Naive thymus-derived CD4-positive, alpha-beta T cell (primary cell): ENCODE measurements at regions not wholly inside any gene's neighbourhood (a gene's known extent, or its start where the extent isn't known, plus 50 kb on each side); places are given as distances from the start of the nearest gene placed in this dataset.
"Not testable (repeated sequence)": the region's sequence is repeated elsewhere in the genome, so short reads cannot be mapped to it uniquely, and the experiment has no call there.

Experiments used
- ATAC-seq: fragments of 150-1000 bp; cut with Tn5 transposase; 2 replicates; pipeline ENCODE4 v1.10.0; 2021; ENCODE audit warnings: mild to moderate bottlenecking, moderate library complexity
- CTCF ChIA-PET: fragments of 350-600 bp; sonication (Branson Sonifier 250); formaldehyde crosslinking; loops from one replicate; lab custom pipeline; 2021; ENCODE audit warnings: antibody characterized with exemption; lab: Charles Lee
- POLR2A ChIA-PET: fragments of 350-600 bp; sonication (Branson Sonifier 250); formaldehyde crosslinking; loops from one replicate; lab custom pipeline; 2021; ENCODE audit warnings: antibody characterized with exemption, inconsistent platforms; lab: Charles Lee
- DNase-seq, 9 donors: peaks; one replicate each; pipeline versions ENCODE4 v3.0.0 to v3.0.0-alpha.2; 2020 to 2022; ENCODE audit warnings: mixed read lengths in 1 of 9
- H3K27ac ChIP-seq: one replicate; pipeline ENCODE4 v1.7.0; 2013; ENCODE audit warnings: mild to moderate bottlenecking, low read depth, low read length, moderate library complexity
- H3K27me3 ChIP-seq, 2 donors: one replicate each; pipeline ENCODE4 v1.7.0; 2013; ENCODE audit warnings: low read length in 2 of 2, mild to moderate bottlenecking in 2 of 2, moderate library complexity in 2 of 2; ENCODE audit not compliant: control insufficient read depth in 2 of 2, insufficient read depth in 2 of 2
- H3K36me3 ChIP-seq, 3 experiments: 1 replicate in 2 of 3; 2 replicates in 1 of 3; pipeline ENCODE4 v1.7.0; 2013; ENCODE audit warnings: low read length in 3 of 3, mild to moderate bottlenecking in 3 of 3, moderate library complexity in 1 of 3; ENCODE audit not compliant: insufficient read depth in 3 of 3, control insufficient read depth in 2 of 3
- H3K4me1 ChIP-seq, 2 donors: one replicate each; pipeline ENCODE4 v1.7.0; 2013; ENCODE audit warnings: low read length in 2 of 2, mild to moderate bottlenecking in 2 of 2, moderate library complexity in 1 of 2; ENCODE audit not compliant: control insufficient read depth in 2 of 2, insufficient read depth in 2 of 2
- H3K4me3 ChIP-seq: 2 replicates; pipeline ENCODE4 v1.7.0; 2013; ENCODE audit warnings: mild to moderate bottlenecking, low read length
- H3K9me3 ChIP-seq, 3 experiments: 1 replicate in 2 of 3; 2 replicates in 1 of 3; pipeline ENCODE4 v1.7.0; 2013; ENCODE audit warnings: low read length in 3 of 3; ENCODE audit not compliant: control insufficient read depth in 2 of 3
- H3K27ac Mint-ChIP-seq, 9 donors: one replicate each; pipeline ENCODE4 v1.8.0; 2020 to 2022; ENCODE audit warnings: mixed read lengths in 9 of 9, mild to moderate bottlenecking in 8 of 9, moderate library complexity in 5 of 9, inconsistent platforms in 2 of 9
- H3K27me3 Mint-ChIP-seq, 5 donors: one replicate each; pipeline ENCODE4 v1.8.0; 2021 to 2022; ENCODE audit warnings: mixed read lengths in 5 of 5, mild to moderate bottlenecking in 1 of 5
- H3K36me3 Mint-ChIP-seq, 5 donors: one replicate each; pipeline ENCODE4 v1.8.0; 2020 to 2022; ENCODE audit warnings: mixed read lengths in 5 of 5, mild to moderate bottlenecking in 3 of 5, inconsistent platforms in 1 of 5
- H3K4me1 Mint-ChIP-seq, 7 donors: one replicate each; pipeline ENCODE4 v1.8.0; 2020 to 2022; ENCODE audit warnings: mixed read lengths in 7 of 7, mild to moderate bottlenecking in 3 of 7, inconsistent platforms in 1 of 7
- H3K4me3 Mint-ChIP-seq, 10 donors: one replicate each; pipeline ENCODE4 v1.8.0; 2020 to 2022; ENCODE audit warnings: mild to moderate bottlenecking in 10 of 10, mixed read lengths in 10 of 10, moderate library complexity in 6 of 10, inconsistent platforms in 2 of 10
- H3K9me3 Mint-ChIP-seq, 11 donors: one replicate each; pipeline ENCODE4 v1.8.0; 2020 to 2022; ENCODE audit warnings: mixed read lengths in 11 of 11, mild to moderate bottlenecking in 4 of 11, inconsistent platforms in 1 of 11, moderate library complexity in 1 of 11
- intact Hi-C, 2 donors: fragments of 100-400 bp; cut with micrococcal nuclease; formaldehyde crosslinking; loops; one replicate each; pipeline ENCODE4 v1.15.1; 2023

- H3K4me1 Mint-ChIP-seq, H3K9me3 ChIP-seq, H3K36me3 Mint-ChIP-seq, H3K36me3 ChIP-seq, intact Hi-C loops, DNase-seq, H3K27ac Mint-ChIP-seq, H3K27ac ChIP-seq, H3K4me3 Mint-ChIP-seq, POLR2A ChIA-PET, CTCF ChIA-PET, H3K4me1 ChIP-seq, H3K27me3 ChIP-seq, H3K4me3 ChIP-seq, ATAC-seq, H3K27me3 Mint-ChIP-seq, H3K9me3 Mint-ChIP-seq: not testable (repeated sequence)
These were observed 1956.7 kb downstream of the FOXD4L5 start for GRCh38 chr9:63328313-63328712.

GRCh38 chr9:63327211-63327610 is 1957.8 kb downstream of the FOXD4L5 start:
- H3K27me3 Mint-ChIP-seq, H3K36me3 ChIP-seq, CTCF ChIA-PET, POLR2A ChIA-PET, intact Hi-C loops, DNase-seq, H3K27ac Mint-ChIP-seq, H3K4me1 ChIP-seq, H3K27me3 ChIP-seq, H3K4me3 ChIP-seq, H3K9me3 Mint-ChIP-seq, H3K4me3 Mint-ChIP-seq, H3K9me3 ChIP-seq, H3K27ac ChIP-seq, H3K36me3 Mint-ChIP-seq, ATAC-seq, H3K4me1 Mint-ChIP-seq: not testable (repeated sequence)

DNA sequence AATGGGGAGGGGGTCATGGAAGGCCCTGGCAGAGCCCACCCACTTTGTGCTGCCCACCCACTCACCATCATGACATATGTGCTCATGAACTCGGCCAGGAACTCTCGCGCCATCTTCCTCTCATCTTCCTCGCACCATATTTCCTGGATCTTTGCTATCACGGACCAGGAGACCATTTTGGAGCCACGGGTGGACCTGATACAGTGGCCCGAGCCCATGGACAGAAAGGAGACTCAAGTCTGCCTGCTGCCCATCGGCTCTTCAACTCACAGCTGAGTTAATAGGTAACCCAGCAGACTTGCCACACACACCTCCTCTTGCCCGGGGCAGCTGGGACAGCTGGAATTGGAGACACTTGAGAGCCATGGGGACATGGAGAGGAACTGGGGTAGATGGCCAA is 1958.3 kb downstream of the FOXD4L5 start:
- H3K4me3 ChIP-seq, H3K36me3 Mint-ChIP-seq, H3K36me3 ChIP-seq, H3K27me3 Mint-ChIP-seq, H3K9me3 ChIP-seq, H3K27ac ChIP-seq, ATAC-seq, DNase-seq, H3K4me3 Mint-ChIP-seq, H3K9me3 Mint-ChIP-seq, intact Hi-C loops, H3K27ac Mint-ChIP-seq, H3K4me1 Mint-ChIP-seq, POLR2A ChIA-PET, CTCF ChIA-PET, H3K27me3 ChIP-seq, H3K4me1 ChIP-seq: not testable (repeated sequence)

DNA sequence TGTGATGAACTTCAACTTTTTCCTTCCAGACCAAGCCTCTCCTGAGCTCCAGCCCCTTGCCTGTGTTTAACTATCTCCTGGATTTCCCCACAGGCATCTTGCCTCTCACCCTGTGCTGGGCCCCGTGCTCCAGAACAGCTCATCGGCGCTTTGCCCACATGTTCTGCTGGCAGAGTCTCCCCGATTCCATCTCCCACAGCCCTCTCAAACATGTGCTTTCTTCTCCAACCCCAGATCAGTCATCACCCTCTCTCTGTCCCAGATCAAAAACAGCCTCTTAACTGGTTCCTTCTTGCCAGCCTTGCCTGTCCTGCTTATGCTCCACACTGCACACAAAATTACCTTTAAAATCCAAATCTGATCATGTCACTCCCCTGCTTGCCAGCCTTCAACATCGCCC is 1959.3 kb downstream of the FOXD4L5 start:
- H3K36me3 Mint-ChIP-seq, H3K4me1 ChIP-seq, DNase-seq, H3K27me3 ChIP-seq, H3K27me3 Mint-ChIP-seq, intact Hi-C loops, H3K9me3 Mint-ChIP-seq, H3K27ac ChIP-seq, H3K36me3 ChIP-seq, H3K4me3 ChIP-seq, H3K27ac Mint-ChIP-seq, H3K4me1 Mint-ChIP-seq, POLR2A ChIA-PET, CTCF ChIA-PET, H3K9me3 ChIP-seq, ATAC-seq, H3K4me3 Mint-ChIP-seq: not testable (repeated sequence)

DNA sequence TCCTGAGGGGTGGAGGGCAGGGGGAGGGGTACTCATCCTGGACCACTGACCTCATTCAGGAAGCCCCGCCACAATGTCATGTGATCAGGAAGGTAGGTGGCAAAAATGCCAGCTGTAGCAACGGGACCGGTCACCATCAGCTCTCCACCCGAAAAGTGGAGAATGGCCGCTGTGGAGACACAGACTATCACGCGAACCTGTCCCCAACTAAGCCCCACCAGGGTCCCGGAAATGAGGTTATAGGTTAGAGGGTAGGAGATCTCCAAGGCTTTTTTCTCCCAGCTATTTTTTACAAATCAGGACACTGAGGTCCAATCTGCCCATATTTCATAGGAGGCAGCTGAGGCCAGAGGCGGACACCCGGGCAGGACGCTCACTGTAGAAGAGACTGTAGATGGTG is 1966.9 kb downstream of the FOXD4L5 start:
- POLR2A ChIA-PET, CTCF ChIA-PET, intact Hi-C loops, H3K36me3 ChIP-seq, H3K27me3 Mint-ChIP-seq, H3K36me3 Mint-ChIP-seq, H3K27ac ChIP-seq, H3K9me3 ChIP-seq, H3K4me3 ChIP-seq, H3K4me3 Mint-ChIP-seq, H3K4me1 ChIP-seq, DNase-seq, H3K27me3 ChIP-seq, H3K4me1 Mint-ChIP-seq, H3K9me3 Mint-ChIP-seq, ATAC-seq, H3K27ac Mint-ChIP-seq: not testable (repeated sequence)

- not testable (repeated sequence) for H3K27ac Mint-ChIP-seq
These were observed 1969.6 kb downstream of the FOXD4L5 start for GRCh38 chr9:63315387-63315786.

GRCh38 chr9:63296848-63297247 is 1988.2 kb downstream of the FOXD4L5 start:
- H3K27ac ChIP-seq, result not testable (repeated sequence)

More at GRCh38 chr9:63315387-63315786, 1969.6 kb downstream of the FOXD4L5 start:
- H3K9me3 Mint-ChIP-seq, CTCF ChIA-PET, POLR2A ChIA-PET, H3K27ac ChIP-seq, H3K36me3 Mint-ChIP-seq, H3K4me1 Mint-ChIP-seq, H3K4me1 ChIP-seq, DNase-seq, H3K36me3 ChIP-seq, intact Hi-C loops, H3K27me3 ChIP-seq, H3K27me3 Mint-ChIP-seq, H3K4me3 Mint-ChIP-seq, H3K9me3 ChIP-seq, H3K4me3 ChIP-seq, ATAC-seq: not testable (repeated sequence)

More at GRCh38 chr9:63296848-63297247, 1988.2 kb downstream of the FOXD4L5 start:
- intact Hi-C loops, H3K4me1 Mint-ChIP-seq, CTCF ChIA-PET, DNase-seq, H3K4me1 ChIP-seq, H3K36me3 Mint-ChIP-seq, H3K9me3 ChIP-seq, H3K4me3 ChIP-seq, ATAC-seq, H3K4me3 Mint-ChIP-seq, H3K9me3 Mint-ChIP-seq, H3K27ac Mint-ChIP-seq, H3K36me3 ChIP-seq, H3K27me3 Mint-ChIP-seq, POLR2A ChIA-PET, H3K27me3 ChIP-seq: not testable (repeated sequence)
